ENCODE measurements at regions not wholly inside any gene's neighbourhood (a gene's known extent, or its start where the extent isn't known, plus 50 kb on each side); places are given as distances from the start of the nearest gene placed in this dataset.

DNA sequence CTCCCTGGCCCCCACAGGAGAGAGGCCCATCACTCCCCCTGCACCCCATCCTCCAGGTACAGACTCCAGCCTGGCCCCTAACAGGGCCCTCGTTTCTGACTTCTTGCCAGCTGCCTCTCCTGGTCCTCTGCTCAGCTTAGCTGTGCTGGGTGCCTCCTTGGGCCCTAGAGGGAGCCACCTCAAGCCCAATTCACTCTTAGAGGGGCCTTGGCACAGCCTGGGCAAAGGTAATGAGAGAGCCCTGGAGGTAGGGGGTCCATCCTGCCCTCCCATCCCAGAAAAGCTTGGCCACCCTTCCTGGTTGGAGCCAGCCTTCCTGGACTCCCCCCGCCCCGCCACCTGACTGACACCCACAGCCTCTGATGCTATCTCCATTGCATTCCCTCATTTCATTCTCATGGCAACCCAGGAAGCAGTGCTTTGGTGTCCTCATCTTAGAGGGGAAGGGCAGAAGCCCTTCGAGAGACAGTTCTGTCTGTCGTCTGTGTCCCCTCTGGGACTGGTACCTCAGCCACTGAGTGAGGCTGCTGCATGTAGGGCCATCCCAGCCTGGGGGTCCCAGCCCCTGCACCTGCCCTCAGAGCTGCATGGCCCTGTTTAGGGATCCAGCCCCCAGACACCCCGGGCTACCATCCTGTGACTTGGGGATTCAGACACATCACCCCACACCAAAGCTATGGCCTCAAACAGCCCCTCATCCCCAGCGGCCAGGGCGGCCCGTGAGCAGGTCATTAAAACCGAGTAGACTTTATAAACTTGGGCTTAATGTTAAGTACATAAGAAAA lies 95.5 kb downstream of the BARX1 start:
- TF ChIP-seq CTCF (IDR thresholded peaks at IDR 0.05; ENCODE audit: low read depth, low read length) (peak; percentile 14; the same call in 1 of the 2 replicates), EZH2phosphoT487 (IDR thresholded peaks at IDR 0.05; ENCODE audit: low read depth) (no peak)
